ENCODE measurements at regions not wholly inside any gene's neighbourhood (a gene's known extent, or its start where the extent isn't known, plus 50 kb on each side); places are given as distances from the start of the nearest gene placed in this dataset.
"Not testable (repeated sequence)": the region's sequence is repeated elsewhere in the genome, so short reads cannot be mapped to it uniquely, and the experiment has no call there.

DNA sequence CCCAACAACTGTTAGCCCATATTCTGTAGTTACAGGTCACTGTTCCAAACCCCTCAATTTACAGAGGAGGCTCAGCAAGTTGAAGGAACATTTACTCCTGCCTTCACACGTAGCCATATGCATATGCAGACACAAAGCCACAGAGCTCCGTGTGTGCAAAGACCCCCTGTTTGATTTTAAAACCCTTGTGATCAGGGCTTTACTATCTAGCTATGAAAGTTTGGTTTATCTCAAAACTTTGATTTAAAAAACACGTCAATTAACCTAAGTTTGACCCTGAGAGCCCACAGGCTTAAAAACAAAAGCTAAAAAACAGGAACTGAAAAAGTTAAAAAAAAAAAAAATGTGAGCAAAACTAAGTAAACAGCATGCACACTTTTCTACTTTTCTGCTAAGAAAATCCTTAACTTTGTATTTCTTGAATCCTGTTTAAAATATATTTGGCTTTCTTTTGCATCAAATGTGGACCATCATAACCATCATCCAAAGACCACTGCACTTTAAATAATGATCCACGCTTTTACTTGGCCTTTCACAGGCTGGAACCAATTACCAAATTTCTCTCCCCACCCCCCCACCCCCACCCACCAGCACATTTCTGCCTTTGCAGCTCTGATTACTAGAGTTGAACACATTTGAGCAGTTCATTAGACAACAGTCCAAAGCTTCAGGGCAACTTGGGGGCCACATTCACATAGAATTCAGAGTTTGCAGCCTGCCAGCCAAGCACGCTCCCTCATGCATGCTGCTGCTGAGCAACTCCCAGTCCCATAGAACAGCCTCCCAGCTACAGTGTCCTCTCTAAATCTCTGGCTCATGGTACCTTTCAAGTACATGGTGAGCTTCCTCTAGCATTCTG lies 128.8 kb upstream of the MAP3K1 start:
- DNase-seq: no peak

DNA sequence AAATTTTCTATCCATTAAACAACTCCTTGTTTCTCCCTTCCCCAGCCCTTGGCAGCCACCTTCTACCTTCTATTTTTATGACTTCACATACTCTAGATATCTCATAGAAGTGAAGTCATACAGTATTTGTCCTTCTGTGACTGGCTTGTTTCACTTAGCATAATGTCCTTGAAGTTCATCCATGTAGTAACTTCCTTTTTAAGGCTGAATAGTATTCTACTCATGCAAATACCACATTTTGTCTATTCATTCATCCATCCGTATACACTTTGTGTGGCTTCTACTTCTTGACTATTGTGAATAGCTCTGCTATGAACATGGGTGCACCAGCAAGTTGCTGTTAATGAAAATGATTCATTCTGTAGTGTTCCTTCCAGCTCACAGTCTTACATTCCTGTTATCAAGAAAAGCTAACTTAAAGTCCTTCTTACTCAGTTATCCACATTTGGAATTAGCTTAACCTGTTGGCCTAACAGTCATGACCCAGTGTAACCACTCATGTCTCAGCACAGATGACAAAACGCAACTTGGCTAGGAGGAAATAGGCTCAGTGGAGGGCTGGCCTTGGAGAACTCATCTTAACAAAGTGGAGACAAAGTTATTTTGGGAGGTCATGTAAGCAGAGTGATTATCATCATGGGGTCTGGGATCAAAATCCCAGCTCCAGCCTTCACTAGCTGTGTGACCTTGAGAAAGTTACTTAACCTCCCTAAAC lies 129.7 kb upstream of the MAP3K1 start:
- no peak for DNase-seq

- no peak for DNase-seq
Observed at GRCh38 chr5:56684159-56684558, 131.2 kb upstream of the MAP3K1 start.

GRCh38 chr5:56683733-56684132 lies 131.6 kb upstream of the MAP3K1 start:
- no peak for DNase-seq

- DNase-seq: no peak
Observed at GRCh38 chr5:56683281-56683680, 132.1 kb upstream of the MAP3K1 start.

- no peak for DNase-seq
Observed at GRCh38 chr5:56681346-56681745, 134.0 kb upstream of the MAP3K1 start.

DNA sequence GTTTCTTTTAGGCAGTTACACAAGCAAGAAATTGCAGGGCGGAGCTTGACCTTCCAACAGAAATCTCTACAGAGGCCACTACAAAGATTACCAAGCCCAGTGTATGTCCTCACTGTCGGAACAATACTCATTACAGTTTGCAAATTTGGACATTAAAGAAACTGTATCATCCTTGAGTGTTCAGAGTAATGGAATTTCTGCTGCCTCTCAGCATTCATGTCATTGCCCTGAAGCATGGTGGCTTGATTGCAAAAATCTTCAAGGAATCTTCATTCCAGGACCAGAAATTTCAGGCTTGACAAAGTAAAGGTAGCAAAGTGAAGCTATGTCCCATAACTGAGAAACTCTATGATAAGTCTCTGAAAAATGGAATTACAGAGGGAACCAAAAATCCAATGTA lies 134.6 kb upstream of the MAP3K1 start:
- DNase-seq: no peak

GRCh38 chr5:56677690-56678305 lies 137.6 kb upstream of the MAP3K1 start:
- no peak for DNase-seq

GRCh38 chr5:56676091-56676768 lies 139.1 kb upstream of the MAP3K1 start:
- DNase-seq: no peak

DNA sequence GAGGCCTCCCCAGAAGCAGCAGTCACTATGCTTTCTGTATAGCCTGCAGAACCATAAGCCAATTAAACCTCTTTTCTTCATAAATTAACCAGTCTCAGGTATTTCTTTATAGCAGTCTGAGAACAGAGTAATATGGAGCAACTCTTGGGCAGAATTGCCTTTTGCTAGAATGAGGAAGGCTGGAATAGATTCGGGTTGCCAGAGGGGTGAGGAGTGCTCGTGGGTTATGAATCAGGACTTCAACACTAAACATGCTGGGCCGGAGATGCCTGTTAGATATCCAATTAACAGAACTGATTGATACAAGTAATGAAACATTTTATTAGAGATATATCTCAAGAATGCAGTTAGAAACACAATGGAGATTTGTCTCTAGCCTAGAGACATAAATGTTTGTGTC lies 140.9 kb upstream of the MAP3K1 start:
- no peak for DNase-seq

DNA sequence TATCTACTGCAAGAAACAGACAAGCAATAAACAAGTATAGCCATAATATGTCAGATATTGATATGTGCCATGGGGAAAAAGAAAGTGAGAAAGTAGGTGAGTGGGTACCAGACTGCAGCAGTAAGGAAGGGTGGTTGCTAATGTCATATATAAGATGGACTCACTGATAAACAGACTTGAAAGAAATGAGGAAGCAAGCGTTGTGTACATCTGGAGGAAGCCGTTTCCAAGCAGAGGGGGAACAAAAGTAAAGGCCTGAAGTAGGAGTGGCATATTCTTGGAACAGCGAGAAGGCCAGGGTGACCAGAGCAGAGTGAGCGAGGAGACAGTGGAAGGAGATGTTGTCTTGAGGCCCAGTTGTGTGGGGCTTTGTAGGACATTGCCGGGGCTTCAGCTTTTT lies 142.2 kb upstream of the MAP3K1 start:
- no peak for DNase-seq

DNA sequence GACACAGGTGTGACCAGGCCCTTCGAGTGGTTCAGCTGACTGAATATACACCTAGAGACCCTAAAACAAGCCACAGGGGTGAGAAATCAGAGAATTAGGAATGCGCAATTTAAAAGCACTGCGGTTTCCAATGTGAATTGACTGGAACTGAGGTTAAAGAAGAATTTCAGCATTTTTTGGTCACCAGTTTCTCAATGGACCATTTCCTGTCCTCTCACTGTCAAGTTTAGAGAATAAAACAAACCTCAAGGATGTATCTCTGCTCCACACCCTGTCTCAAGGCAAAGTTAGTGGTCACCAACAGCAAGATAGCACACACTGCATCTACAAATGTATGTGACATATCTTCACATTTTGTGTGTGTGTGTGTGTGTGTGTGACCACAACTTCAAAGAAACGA lies 143.8 kb upstream of the MAP3K1 start:
- no peak for DNase-seq

- no peak for DNase-seq
Observed at GRCh38 chr5:56670916-56671315, 144.4 kb upstream of the MAP3K1 start.

DNA sequence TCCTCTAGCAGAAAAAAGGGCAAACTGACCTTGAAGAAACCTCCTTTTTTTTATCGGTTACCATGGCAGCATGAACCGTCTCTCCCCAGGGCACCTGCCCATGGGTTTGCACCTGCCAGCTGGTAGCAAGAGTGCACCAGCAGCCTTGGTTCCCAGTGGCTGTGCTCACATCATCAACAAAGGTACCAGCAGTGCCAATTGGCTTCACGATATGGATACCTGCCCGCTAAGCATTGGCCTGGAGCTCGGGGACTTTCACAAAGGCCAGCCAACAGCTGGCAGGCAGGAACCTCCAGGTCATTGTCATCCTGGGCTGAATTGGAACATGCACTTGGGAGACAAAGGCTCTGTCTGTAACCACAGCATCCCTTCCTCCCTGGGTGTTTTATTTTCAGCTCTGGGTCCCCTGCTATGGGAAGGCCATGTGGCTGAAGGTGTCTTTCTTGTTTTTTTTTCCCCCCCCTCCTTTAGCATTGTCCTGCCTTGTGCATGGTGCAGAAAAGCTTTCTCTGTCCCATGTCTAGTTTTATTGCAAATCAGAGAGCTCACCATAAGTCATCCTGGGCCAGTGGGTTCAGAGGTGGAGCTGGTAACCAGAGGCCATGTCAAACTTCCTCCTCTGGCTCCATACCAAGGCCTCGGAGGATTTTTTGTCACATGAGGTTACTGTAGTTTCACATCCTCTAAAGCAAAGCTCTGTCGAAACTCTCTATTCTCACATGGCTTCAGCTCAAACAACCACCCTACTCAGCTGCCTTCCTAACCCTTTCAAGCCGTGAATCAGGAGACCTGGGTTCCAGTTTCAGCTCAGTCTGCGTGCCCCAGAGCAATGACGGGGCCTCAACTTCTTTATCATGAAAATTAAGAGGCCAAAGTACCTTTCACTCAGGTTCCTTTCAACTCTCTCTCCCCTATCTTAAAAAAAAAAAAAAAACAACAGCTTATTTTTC lies 145.5 kb upstream of the MAP3K1 start:
- no peak for DNase-seq

DNA sequence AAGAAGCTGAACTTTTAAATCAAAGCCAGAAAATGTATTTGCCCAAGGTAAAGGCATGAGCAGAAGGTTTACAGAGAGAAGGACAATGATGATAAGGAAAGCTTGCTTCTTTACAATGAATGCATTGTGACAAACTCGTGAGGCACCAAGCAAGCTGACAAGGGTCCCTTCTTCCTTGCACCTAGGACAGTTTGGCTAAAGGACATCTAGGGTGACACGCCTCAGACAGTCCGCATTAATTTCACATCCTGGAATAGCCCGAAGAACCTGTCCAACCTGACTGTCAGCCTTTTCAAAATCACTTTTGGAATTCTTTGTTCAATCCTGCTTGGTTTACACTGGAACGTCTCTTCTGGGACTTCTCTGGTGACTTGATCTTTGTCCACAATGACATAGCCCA lies 146.4 kb upstream of the MAP3K1 start:
- DNase-seq: no peak

DNA sequence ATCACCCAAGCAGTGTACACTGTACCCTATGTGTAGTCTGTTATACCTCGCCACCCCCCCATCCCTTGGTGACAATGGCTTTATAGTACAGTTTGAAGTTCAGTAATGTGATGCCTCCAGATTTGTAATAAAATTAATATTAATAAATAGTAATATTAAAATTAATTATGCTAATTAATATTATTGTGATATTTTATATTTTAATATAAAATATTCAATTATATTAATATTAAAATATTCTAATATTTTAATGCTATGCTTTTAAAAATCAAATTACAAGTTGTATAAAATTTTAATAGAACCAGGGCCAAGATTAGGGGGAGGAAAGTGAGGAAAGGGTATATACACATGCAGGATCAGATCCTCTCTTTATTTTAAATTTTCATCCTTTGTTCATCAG lies 147.7 kb upstream of the MAP3K1 start:
- DNase-seq: no peak

- no peak for DNase-seq
Observed at GRCh38 chr5:56666901-56667300, 148.4 kb upstream of the MAP3K1 start.

GRCh38 chr5:56665117-56665516 lies 150.2 kb upstream of the MAP3K1 start:
- not testable (repeated sequence) for DNase-seq

DNA sequence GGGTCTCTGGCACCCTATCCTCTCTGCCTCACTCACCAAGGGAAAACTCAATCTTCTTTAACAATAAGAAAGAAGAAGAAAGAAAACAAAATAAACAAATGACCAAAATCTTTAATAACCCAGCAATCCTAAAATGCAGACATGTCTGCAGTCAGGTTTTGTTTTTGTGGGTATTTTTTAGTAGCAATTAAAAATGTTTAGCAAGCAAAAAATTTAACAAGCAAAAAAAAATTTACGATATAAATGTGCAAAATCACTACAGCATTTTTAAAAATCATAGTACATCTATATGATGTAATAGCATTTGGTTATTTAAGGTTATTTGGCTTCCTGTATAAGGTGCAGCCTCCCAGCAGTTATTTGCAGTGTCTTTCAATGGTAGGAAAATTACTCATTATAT lies 151.3 kb upstream of the MAP3K1 start:
- no peak for DNase-seq

GRCh38 chr5:56663523-56663922 lies 151.8 kb upstream of the MAP3K1 start:
- DNase-seq: no peak

- no peak for DNase-seq
Observed at GRCh38 chr5:56662893-56663292, 152.5 kb upstream of the MAP3K1 start.

DNA sequence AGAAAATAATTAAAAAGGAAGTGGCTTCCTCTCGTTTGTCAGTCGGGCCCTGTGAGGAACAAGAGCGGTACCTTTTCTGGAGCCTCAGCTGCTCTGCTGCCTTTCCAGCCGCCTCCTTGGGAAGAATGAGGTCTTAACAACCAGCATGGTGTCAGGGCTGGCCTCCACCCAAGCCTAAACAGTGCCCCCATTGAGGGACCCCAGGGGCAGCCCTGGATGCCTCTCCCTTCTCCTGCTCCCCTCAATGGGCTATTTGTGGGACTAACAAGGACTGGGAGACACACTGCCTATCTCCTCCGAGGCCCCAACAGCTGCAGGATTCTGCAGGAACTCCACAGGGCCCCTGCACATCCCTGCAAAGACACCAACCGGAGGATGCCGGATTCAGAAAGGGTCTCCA lies 155.4 kb upstream of the MAP3K1 start:
- no peak for DNase-seq

Data from dermis blood vessel endothelial cell (primary cell).